VCaP (cell line): ENCODE measurements at regions not wholly inside any gene's neighbourhood (a gene's known extent, or its start where the extent isn't known, plus 50 kb on each side); places are given as distances from the start of the nearest gene placed in this dataset.
A peak's percentile ranks its signal among the peaks of the same experiment; 100 is the strongest.
"Not testable (repeated sequence)": the region's sequence is repeated elsewhere in the genome, so short reads cannot be mapped to it uniquely, and the experiment has no call there.

ENCODE experiments used
- H3K27ac ChIP-seq: fragments of 450-650 bp; 2 replicates; pipeline ENCODE4 v1.5.1; 2017
- TF ChIP-seq, protein P1 (sequence below): fragments of 450-650 bp; conservative IDR thresholded peaks from 2 replicates; pipeline ENCODE4 v1.5.1; 2017; ENCODE audit warnings: mild to moderate bottlenecking, moderate library complexity

DNA sequence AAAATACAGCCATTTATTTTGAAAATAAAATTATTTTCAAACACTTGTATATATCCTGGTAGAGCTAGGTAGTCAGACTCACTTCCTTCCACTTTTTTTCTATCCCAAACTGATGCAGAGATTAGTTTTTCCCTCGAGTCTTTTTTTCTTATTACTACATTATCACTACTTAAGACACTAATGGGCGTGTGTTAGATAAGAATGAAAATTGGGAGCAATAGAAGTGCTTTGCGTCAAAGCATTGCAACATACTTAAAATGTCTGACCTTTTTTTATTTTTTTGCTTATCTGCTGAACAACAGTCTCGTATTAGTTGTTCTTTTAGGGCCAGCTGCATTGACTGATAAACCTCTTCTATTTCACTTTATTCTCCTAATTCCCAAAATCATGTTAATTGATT, 1278.7 kb downstream of the CDH12 start:
- no peak overlapping the region for H3K27ac ChIP-seq
- TF ChIP-seq, protein P1, sequence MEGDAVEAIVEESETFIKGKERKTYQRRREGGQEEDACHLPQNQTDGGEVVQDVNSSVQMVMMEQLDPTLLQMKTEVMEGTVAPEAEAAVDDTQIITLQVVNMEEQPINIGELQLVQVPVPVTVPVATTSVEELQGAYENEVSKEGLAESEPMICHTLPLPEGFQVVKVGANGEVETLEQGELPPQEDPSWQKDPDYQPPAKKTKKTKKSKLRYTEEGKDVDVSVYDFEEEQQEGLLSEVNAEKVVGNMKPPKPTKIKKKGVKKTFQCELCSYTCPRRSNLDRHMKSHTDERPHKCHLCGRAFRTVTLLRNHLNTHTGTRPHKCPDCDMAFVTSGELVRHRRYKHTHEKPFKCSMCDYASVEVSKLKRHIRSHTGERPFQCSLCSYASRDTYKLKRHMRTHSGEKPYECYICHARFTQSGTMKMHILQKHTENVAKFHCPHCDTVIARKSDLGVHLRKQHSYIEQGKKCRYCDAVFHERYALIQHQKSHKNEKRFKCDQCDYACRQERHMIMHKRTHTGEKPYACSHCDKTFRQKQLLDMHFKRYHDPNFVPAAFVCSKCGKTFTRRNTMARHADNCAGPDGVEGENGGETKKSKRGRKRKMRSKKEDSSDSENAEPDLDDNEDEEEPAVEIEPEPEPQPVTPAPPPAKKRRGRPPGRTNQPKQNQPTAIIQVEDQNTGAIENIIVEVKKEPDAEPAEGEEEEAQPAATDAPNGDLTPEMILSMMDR, result no peak

DNA sequence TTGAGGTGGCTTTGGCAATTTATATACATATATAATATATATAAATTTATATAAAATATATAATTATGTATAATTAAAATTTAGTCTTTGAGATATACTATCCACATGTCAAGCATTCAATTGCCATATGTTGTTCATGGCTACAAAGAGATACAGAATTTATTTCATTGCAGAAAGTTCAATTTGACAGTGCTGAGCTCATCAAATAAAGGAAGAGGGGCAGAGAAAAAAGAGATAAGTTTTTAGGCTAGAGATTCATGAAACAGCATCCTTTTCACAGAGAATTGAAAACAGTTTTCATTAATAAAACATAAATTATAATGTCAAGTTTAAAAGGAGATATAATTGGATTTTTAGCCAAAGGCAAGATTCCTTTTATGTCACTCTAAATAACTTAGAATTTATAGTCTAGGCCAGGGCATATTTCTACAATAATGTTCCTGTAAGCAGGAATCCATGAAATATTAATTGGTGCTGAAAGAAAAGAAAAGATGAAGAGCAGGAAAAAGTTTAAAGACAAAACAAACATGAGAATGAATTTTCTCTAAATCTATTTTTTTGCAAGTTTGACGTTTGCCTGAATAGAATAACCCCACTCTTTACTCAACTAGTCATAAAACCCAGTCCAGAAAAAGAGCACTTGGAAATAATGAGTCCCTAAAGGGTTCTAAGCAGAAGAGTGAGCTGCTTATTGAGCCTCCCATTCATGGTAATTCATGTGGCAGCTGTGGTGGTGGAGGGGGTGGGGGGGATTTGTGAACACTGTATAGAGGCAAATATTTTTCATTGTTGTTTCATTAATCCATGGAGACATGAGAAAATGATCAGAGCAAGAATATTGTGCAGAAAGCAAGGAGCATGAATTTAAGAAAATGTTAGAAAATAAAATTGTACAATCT, 1279.5 kb downstream of the CDH12 start:
- TF ChIP-seq, protein P1, result no peak
- H3K27ac ChIP-seq, result no peak overlapping the region

DNA sequence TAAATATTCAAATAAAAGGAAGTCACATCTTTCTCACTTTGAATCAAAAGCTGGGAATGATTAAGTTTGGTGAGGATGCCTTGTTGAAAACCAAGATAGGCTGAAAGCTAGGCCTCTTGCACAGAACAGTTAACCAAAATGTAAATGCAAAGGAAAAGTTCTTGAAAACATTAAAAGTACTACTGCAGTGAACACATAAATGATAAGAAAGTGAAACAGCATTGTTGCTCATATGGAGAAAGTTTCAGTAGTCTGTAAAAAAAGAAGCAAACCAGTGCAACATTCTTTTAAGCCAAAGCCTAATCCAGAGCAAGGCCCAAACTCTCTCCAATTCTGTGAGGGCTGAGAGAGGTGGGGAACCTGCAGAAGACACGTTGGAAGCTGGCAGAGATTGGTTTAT, 1281.9 kb downstream of the CDH12 start:
- not testable (repeated sequence) for H3K27ac ChIP-seq

DNA sequence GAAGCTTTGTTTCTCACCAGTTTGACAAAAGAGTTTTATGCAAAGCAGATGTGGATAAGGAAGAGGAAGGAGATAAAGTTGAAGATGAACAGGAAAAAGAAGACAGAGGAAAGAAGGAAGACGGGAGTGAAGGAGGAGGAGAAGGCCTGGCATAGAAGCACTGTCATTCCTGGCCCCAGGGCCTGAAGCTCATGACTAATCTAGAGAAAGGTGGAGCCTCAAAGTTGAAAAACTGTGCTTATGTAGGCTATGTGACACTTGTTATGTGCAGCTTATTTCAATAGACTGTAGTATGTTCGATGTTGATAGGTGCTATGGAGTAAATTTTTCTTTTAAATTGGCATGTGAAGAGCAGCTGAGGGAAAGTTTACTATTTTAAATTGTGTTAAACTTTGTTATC, 1294.0 kb downstream of the CDH12 start:
- H3K27ac ChIP-seq, result not testable (repeated sequence)

DNA sequence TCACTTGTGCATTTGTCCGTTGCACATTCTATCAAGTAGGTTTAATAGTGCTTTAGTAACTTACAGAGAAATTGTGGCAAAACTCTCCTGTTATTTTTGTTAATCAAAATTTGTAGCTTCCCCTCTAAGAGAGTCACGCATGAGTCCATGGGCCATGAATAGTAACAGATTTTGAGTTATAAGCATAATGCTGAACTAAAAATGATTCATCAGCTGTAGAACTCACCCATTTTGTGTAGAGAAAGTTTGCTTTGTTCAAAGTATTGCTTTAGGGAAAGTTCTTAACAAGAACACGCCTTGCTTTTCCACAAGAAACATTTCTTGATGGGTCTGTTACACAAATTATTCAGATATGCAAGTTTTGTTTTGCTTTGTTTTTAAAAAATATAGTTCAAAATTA, 1300.9 kb downstream of the CDH12 start:
- H3K27ac ChIP-seq, result not testable (repeated sequence)

DNA sequence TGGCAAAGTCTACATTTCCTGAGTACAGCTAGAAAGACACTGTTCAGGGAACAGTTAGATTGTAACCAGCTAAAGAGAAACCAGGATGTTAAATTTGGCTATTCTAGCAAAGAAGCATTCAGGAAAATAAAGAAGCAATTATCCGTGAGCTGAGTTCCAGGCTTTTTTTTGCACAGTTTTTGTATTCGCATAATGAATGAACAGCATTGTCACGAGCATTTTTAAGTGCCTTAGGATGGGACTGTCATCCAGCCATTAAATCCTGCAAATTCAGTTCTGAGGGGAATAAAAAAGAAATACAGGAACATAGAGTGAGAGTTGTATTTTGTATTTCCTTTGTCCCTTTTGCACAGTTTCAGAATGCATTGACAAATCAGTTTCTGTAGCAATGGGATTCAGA, 1302.2 kb downstream of the CDH12 start:
- not testable (repeated sequence) for H3K27ac ChIP-seq

DNA sequence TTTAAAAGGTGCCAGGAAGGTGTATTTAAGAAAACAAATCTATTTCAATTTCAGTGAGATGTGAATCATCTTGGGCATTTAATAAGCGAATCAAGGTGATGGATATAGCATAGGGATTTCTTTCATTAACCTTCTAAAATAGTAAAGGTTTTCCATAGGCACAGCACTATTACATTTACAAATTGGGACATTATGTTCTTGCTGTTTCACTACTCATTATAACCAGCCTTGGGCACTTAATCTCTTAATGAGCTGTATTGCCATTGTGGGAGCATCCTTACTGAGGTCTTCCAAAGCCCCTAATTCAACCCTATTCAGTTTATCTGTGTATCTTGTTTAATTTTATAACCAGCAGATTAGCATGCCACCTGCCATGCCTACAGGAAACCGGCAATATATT, 1305.5 kb downstream of the CDH12 start:
- H3K27ac ChIP-seq, result not testable (repeated sequence)

DNA sequence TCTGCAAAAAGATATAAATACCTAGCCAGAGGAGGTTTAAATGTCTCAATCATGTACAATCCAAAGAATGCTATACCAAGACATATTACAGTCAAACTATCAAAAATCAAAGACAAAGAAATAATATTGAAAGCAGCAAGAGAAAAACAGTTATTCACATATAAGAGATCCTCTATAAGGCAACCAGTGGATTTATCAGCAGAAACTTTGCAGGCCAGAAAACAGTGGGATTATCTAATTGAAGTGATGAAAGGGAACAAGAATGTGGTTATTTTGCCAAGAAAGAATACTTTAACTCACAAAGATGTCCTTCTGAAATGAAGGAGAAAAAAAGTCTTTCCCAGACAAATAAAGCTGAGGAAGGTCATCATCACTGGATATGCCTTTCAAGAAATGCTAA, 1318.0 kb downstream of the CDH12 start:
- not testable (repeated sequence) for H3K27ac ChIP-seq

DNA sequence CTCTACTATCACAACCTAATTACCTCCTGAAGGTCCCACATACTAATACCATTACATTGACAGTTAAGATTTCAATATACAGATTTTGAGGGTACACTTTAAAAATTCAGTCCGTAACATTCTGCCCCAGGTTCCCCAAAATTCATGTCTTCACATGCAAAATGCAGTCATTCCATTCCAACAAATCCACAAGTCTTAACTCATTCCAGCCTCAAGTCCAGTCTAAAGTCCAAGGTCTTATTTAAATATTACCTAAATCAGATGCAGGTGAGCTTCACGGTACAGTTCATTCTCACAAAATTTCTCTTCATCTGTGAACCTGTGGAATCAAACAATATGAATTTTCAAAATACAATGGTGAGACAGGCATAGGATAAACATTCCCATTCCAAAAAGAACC, 1332.0 kb downstream of the CDH12 start:
- not testable (repeated sequence) for H3K27ac ChIP-seq

DNA sequence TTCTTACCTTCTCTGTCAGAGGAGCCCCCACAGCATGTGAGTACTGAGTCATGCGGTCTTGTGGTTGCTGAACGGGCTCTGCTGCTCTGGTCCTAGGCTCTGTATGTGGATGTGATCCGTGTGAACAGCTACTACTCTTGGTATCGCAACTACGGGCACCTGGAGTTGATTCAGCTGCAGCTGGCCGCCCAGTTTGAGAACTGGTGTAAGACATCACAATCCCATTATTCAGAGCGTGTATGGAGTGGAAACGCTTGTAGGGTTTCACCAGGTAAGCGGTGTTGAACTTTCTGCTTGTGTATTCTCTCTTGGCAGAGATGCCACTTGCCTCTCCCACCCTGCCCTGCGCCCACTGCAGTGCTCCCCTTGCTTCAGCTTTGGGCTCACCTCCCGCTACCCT, 1356.2 kb downstream of the CDH12 start:
- H3K27ac ChIP-seq, result not testable (repeated sequence)

DNA sequence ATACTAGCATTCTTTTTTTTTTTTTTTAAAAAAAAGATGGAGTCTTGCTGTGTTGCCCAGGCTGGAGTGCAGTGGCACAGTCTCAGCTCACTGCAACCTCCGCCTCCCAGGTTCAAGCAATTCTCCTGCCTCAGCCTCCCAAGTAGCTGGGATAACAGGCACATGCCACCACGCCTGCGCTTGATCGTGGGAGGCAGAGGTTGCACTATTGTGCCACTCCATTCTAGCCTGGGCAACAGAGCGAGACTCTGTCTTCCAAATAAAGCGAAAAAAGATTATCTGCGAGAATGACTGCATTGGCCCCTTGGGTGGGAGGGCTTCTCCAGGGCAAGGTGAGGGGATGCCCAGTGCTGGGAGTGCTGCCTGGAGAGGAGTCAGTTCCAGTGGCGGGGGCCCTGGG, 1357.1 kb downstream of the CDH12 start:
- peak overlapping the region; percentile 27; the same call in 1 of the 2 replicates for H3K27ac ChIP-seq

DNA sequence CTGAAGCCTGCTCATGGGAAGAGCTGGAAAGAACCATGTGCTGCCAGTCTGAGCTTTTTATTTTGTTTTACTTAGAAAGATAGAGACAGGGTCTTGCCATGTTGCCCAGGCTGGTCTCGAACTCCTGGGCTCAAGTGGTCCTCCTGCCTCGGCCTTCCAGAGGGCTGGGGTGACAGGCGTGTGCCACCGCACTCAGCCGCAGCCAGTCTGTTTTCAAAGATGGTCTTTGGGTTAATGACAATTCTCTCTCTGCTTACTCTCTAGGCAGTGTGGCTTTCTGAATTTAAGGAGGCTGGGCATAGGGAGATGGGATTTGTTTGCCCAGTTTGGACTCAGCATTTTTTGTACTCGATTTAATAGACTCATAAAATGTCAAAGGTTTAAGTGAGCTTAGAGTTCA, 1357.9 kb downstream of the CDH12 start:
- peak overlapping the region; percentile 28; the same call in 1 of the 2 replicates for H3K27ac ChIP-seq

DNA sequence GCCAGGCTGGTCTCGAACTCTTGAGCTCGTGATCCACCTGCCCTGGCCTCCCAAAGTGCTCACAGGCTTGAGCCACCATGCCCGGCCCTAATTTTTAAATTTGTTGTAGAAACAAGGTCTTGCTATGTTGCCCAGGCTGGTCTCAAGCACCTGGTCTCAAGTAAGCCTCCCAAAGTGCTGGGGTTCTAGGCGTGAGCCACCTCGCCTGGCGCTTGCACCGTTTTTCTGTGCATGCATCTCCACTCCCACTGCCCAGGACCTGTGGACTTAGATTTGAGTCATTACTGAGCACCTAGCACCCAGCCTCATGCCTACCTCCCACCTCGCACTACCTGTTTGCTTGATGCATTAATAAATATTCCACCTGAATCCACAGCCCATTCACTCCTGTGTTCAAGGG, 1359.1 kb downstream of the CDH12 start:
- H3K27ac ChIP-seq, result not testable (repeated sequence)

DNA sequence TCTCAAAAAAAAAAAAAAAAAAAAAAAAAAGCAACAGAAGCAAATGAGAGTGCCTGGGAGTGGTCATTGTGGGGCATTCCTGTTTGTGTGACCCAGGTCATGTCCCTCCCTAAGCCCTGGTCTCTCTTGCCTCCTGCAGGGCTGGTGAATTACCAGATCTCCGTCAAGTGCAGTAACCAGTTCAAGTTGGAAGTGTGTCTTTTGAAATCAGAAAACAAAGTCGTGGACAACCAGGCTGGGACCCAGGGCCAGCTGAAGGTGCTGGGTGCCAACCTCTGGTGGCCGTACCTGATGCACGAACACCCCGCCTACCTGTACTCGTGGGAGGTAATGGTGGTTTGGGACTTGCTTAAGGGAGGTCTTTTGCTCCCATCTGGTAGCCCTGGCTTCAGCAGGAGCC, 1362.0 kb downstream of the CDH12 start:
- H3K27ac ChIP-seq, result not testable (repeated sequence)

DNA sequence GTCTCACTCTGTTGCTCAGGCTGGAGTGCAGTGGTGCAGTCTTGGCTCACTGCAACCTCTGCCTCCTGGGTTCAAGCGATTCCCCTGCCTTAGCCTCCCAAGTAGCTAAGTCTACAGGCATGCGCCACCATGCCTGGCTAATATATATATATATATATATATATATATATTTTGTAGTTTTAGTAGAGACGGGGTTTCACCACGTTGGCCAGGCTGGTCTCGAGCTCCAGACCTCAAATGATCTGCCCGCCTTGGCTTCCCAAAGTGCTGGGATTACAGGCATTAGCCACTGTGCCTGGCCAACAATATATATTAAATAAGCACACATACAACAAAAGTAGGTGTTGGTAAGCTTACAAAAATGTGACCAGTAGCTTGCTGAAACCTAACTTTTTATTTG, 1364.3 kb downstream of the CDH12 start:
- not testable (repeated sequence) for H3K27ac ChIP-seq
